CD14-positive monocyte (primary cell): ENCODE measurements at regions not wholly inside any gene's neighbourhood (a gene's known extent, or its start where the extent isn't known, plus 50 kb on each side); places are given as distances from the start of the nearest gene placed in this dataset.
"Not testable (repeated sequence)": the region's sequence is repeated elsewhere in the genome, so short reads cannot be mapped to it uniquely, and the experiment has no call there.

Source experiments
- DNase-seq, 3 donors: peaks; one replicate each; pipeline ENCODE4 v3.0.0-alpha.2; 2011 to 2022
- H2AFZ ChIP-seq: 2 replicates; pipeline ENCODE4 v1.6.0; 2012; ENCODE audit warnings: mild to moderate bottlenecking, low read depth, low read length, inconsistent platforms; ENCODE audit not compliant: insufficient read depth, poor library complexity, severe bottlenecking
- H3K27ac ChIP-seq, 2 donors: 1 replicate in 1 of 2; 2 replicates in 1 of 2; pipeline ENCODE4 v1.5.1; 2012 to 2013; ENCODE audit warnings: low read length in 2 of 2, control low read depth in 1 of 2, inconsistent platforms in 1 of 2, low read depth in 1 of 2, mild to moderate bottlenecking in 1 of 2
- H3K27me3 ChIP-seq, 2 donors: one replicate each; pipeline versions ENCODE4 v1.6.0 to v1.6.1; 2011 to 2013; ENCODE audit warnings: low read length in 2 of 2; ENCODE audit not compliant: control insufficient read depth in 2 of 2, insufficient read depth in 2 of 2
- H3K36me3 ChIP-seq, 2 donors: replicated peaks in 1 of 2; 1 replicate in 1 of 2; 2 replicates in 1 of 2; pipeline versions ENCODE4 v1.5.1 to v1.6.1; 2012 to 2013; ENCODE audit warnings: low read length in 2 of 2, control low read depth in 1 of 2, inconsistent platforms in 1 of 2, mild to moderate bottlenecking in 1 of 2; ENCODE audit not compliant: insufficient read depth in 2 of 2, control insufficient read depth in 1 of 2
- H3K4me1 ChIP-seq, 2 donors: 1 replicate in 1 of 2; 2 replicates in 1 of 2; pipeline versions ENCODE4 v1.5.1 to v1.6.1; 2012 to 2013; ENCODE audit warnings: low read length in 2 of 2, control low read depth in 1 of 2, inconsistent platforms in 1 of 2, mild to moderate bottlenecking in 1 of 2, moderate library complexity in 1 of 2; ENCODE audit not compliant: insufficient read depth in 2 of 2, control insufficient read depth in 1 of 2
- H3K4me2 ChIP-seq: replicated peaks from 2 replicates; pipeline ENCODE3; 2012; ENCODE audit warnings: low read length, moderate library complexity, mild to moderate bottlenecking; ENCODE audit not compliant: poor library complexity, severe bottlenecking; ENCODE audit errors: extremely low read depth
- H3K4me3 ChIP-seq, 3 experiments: fragments of 200-600 bp in 1 of 3; sonication (generic) in 1 of 3; replicated peaks in 1 of 3; 1 replicate in 2 of 3; 2 replicates in 1 of 3; pipeline ENCODE4 v1.5.1; 2011 to 2013; ENCODE audit warnings: low read length in 3 of 3, mild to moderate bottlenecking in 3 of 3, control low read depth in 2 of 3, low read depth in 2 of 3, inconsistent platforms in 1 of 3, moderate library complexity in 1 of 3
- H3K79me2 ChIP-seq: 2 replicates; pipeline ENCODE4 v1.6.0; 2012; ENCODE audit warnings: mild to moderate bottlenecking, control low read depth, inconsistent platforms, low read length, moderate library complexity; ENCODE audit not compliant: insufficient read depth
- H3K9ac ChIP-seq: 2 replicates; pipeline ENCODE4 v1.6.0; 2017; ENCODE audit warnings: low read length, mild to moderate bottlenecking; ENCODE audit not compliant: insufficient read depth, poor library complexity, severe bottlenecking
- H3K9me3 ChIP-seq, 2 donors: replicated peaks in 1 of 2; 1 replicate in 1 of 2; 2 replicates in 1 of 2; pipeline versions ENCODE4 v1.5.1 to v1.6.1; 2012 to 2013; ENCODE audit warnings: low read length in 2 of 2, control low read depth in 1 of 2; ENCODE audit not compliant: control insufficient read depth in 1 of 2, insufficient read depth in 1 of 2
- H4K20me1 ChIP-seq: 2 replicates; pipeline ENCODE4 v1.6.0; 2012; ENCODE audit warnings: mild to moderate bottlenecking, low read length, control low read depth, moderate library complexity; ENCODE audit not compliant: insufficient read depth
- H3K27ac Mint-ChIP-seq, 7 donors: one replicate each; pipeline ENCODE4 v1.8.0; 2020; ENCODE audit warnings: mild to moderate bottlenecking in 7 of 7, mixed read lengths in 7 of 7, moderate library complexity in 6 of 7, inconsistent platforms in 2 of 7
- H3K27me3 Mint-ChIP-seq, 3 donors: one replicate each; pipeline ENCODE4 v1.8.0; 2021 to 2022; ENCODE audit warnings: low read depth in 3 of 3, mild to moderate bottlenecking in 3 of 3, mixed read lengths in 3 of 3, moderate library complexity in 3 of 3, inconsistent platforms in 1 of 3
- H3K36me3 Mint-ChIP-seq, 2 donors: one replicate each; pipeline ENCODE4 v1.8.0; 2020; ENCODE audit warnings: mixed read lengths in 2 of 2, inconsistent platforms in 1 of 2, mild to moderate bottlenecking in 1 of 2
- H3K4me1 Mint-ChIP-seq: one replicate; pipeline ENCODE4 v1.8.0; 2020; ENCODE audit warnings: mild to moderate bottlenecking, mixed read lengths
- H3K4me3 Mint-ChIP-seq, 2 donors: one replicate each; pipeline ENCODE4 v1.8.0; 2020; ENCODE audit warnings: mild to moderate bottlenecking in 2 of 2, mixed read lengths in 2 of 2, moderate library complexity in 1 of 2
- H3K9me3 Mint-ChIP-seq, 7 donors: one replicate each; pipeline ENCODE4 v1.8.0; 2020 to 2022; ENCODE audit warnings: mixed read lengths in 7 of 7, mild to moderate bottlenecking in 6 of 7, moderate library complexity in 6 of 7, inconsistent platforms in 2 of 7
- CTCF ChIP-seq: fragments of 200-600 bp; IDR thresholded peaks from one replicate; pipeline ENCODE4 v1.8.0; 2022; ENCODE audit warnings: antibody characterized with exemption, mild to moderate bottlenecking
- WGBS: methylation state at CpG from one replicate; pipeline ENCODE4 v1.1.5; 2013; ENCODE audit warnings: missing lambda C conversion rate; ENCODE audit not compliant: insufficient coverage; 5-methylcytosine and 5-hydroxymethylcytosine counted together
- intact Hi-C, 2 donors: fragments of 100-400 bp; cut with micrococcal nuclease; formaldehyde crosslinking; loops; one replicate each; pipeline versions ENCODE4 v1.15.0 to v1.15.1; 2023

DNA sequence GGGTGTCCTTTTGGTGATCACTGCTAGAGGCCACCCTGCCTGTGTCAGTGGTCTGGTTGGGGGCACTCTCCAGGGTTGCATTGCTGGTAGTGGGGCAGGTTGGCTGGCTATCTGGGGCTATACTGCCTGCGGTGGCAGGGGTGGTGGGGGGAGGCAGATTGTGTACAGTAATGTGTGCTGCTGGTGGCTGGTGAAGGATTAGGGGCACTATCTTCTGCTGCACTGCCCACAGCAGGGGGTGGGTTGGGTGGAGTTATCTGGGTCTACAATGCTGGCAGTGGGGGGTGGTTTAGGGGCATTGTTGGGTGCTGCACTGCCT lies 204.0 kb upstream of the WSB1 start:
- Mint-ChIP-seq H3K4me3 (no peak overlapping the region), H3K36me3 (no peaks in the 10 kb centered on the region), H3K27ac (no peak overlapping the region), H3K4me1 (no peaks in the 10 kb centered on the region), H3K9me3 (peaks cover 4 to 19% (median 16%) of the 10 kb centered on the region in 7 donors), H3K27me3 (peaks cover 4 to 10% (median 4%) of the 10 kb centered on the region in 3 donors)
- intact Hi-C loops, result no loop called here
- Histone ChIP-seq H3K27ac (no peak overlapping the region), H3K9me3 (no peaks in the 10 kb centered on the region), H3K4me1 (no peaks in the 10 kb centered on the region), H3K4me3 (no peak overlapping the region), H3K36me3 (no peaks in the 10 kb centered on the region), H3K79me2 (no peaks in the 10 kb centered on the region), H3K27me3 (no peaks in the 10 kb centered on the region), H3K9ac (no peak overlapping the region), H4K20me1 (no peaks in the 10 kb centered on the region), H2AFZ (no peak overlapping the region), H3K4me2 (no peak overlapping the region)
- no peak for TF ChIP-seq CTCF
- 100% methylated on average over 1 of the region's 1 CpG for WGBS
- DNase-seq, result no peak

DNA sequence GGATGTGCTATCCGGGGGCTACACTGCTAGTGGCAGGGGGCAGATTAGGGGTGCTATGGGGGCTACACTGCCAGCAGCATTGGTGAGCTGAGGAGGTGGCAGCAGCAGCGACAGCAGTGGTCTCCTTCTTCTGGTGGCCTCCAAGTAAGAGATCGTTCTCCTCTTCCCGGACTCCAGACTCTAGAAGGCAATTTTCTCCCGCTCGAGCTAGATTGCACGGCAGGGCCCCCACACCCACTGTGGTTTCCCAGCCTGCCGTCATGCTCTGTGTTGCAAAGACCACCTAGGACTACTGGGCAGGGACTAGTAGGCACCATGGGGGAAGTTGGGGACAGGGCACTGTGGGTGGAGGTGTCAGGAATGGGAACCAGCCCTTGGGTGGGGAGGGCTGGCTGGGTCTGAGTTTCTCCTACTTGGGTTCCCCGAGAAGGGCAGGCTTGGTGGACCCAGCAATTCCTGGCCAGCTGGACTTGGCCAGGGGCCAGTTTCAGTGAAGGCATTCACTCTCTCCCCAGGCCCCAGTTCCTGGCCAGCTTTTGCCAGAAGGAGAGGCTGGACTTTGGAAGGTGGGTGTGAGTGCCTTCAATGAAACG lies 203.4 kb upstream of the WSB1 start:
- DNase-seq, H3K36me3 Mint-ChIP-seq, H3K27ac Mint-ChIP-seq, H3K4me3 Mint-ChIP-seq, H2AFZ ChIP-seq, H3K27me3 ChIP-seq, H3K27me3 Mint-ChIP-seq, H4K20me1 ChIP-seq, intact Hi-C loops, H3K79me2 ChIP-seq, H3K4me3 ChIP-seq, H3K27ac ChIP-seq, H3K4me1 Mint-ChIP-seq, H3K4me1 ChIP-seq, H3K9ac ChIP-seq, H3K36me3 ChIP-seq, H3K9me3 ChIP-seq, H3K4me2 ChIP-seq: not testable (repeated sequence)
- WGBS, result 95% methylated on average over 9 of the region's 10 CpGs
- peaks cover 2 to 19% (median 16%) of the 10 kb centered on the region in 7 donors for H3K9me3 Mint-ChIP-seq
